Epithelial cell of esophagus (primary cell): ENCODE measurements at regions not wholly inside any gene's neighbourhood (a gene's known extent, or its start where the extent isn't known, plus 50 kb on each side); places are given as distances from the start of the nearest gene placed in this dataset.
A peak's percentile ranks its signal among the peaks of the same experiment; 100 is the strongest.
"Not testable (repeated sequence)": the region's sequence is repeated elsewhere in the genome, so short reads cannot be mapped to it uniquely, and the experiment has no call there.

ENCODE experiments used
- DNase-seq: peaks from one replicate; pipeline ENCODE4 v3.0.0; 2010; ENCODE audit warnings: low read depth
- H3K4me3 ChIP-seq: 2 replicates; pipeline ENCODE4 v1.5.1; 2011; ENCODE audit warnings: mild to moderate bottlenecking, low read length, control low read depth
- CTCF ChIP-seq: IDR thresholded peaks from 2 replicates; pipeline ENCODE4 v1.5.1; 2011; ENCODE audit warnings: low read depth, mild to moderate bottlenecking, low read length, control low read depth, inconsistent platforms; ENCODE audit not compliant: insufficient read depth; ENCODE audit errors: missing control alignments

DNA sequence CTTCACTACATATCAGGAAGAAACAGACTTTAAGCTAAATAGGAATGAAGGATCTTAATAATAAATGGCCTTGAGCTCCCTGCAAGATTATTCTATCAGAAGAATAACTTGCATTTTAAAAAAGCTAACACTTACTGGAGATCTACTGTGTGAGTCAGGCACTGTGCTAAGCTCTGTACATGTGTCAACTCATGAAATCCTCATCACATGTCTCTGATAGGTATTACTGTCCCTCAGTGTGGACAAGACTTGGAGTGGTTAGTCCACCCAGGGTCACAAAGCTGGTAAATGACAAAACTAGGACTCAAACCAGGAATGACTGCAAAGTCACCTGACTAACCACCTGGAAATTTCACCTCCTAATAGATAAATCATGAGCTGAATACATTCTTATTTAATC is 57.1 kb upstream of the KCTD7 start:
- DNase-seq: peak; percentile 11
- no peak overlapping the region for H3K4me3 ChIP-seq
- no peak for TF ChIP-seq CTCF

- not testable (repeated sequence) for H3K4me3 ChIP-seq, DNase-seq
These were observed 54.7 kb upstream of the KCTD7 start for GRCh38 chr7:66573782-66574495.

- not testable (repeated sequence) for H3K4me3 ChIP-seq, DNase-seq
These were observed 53.9 kb upstream of the KCTD7 start for GRCh38 chr7:66574768-66575167.

- DNase-seq: no peak
- no peak for TF ChIP-seq CTCF
- H3K4me3 ChIP-seq: no peak overlapping the region
These were observed 53.3 kb upstream of the KCTD7 start for GRCh38 chr7:66575398-66575797.

GRCh38 chr7:66576646-66577045 is 52.0 kb upstream of the KCTD7 start:
- no peak for TF ChIP-seq CTCF
- no peak overlapping the region for H3K4me3 ChIP-seq
- DNase-seq: no peak
